Sigmoid colon (tissue), 4 donors: ENCODE measurements at regions not wholly inside any gene's neighbourhood (a gene's known extent, or its start where the extent isn't known, plus 50 kb on each side); places are given as distances from the start of the nearest gene placed in this dataset.

Experiments
- EP300 ChIP-seq, 4 donors: sonication (generic); formaldehyde crosslinking; IDR thresholded peaks; one replicate each; pipeline ENCODE4 v1.6.1; 2017; ENCODE audit warnings: antibody characterized with exemption in 4 of 4
- POLR2A ChIP-seq, 2 donors: fragments of 450-650 bp; IDR thresholded peaks; one replicate each; pipeline ENCODE4 v1.6.1; 2016; ENCODE audit warnings: antibody characterized with exemption in 2 of 2, mild to moderate bottlenecking in 2 of 2, moderate library complexity in 2 of 2
- POLR2AphosphoS5 ChIP-seq, 4 donors: sonication (generic); formaldehyde crosslinking; IDR thresholded peaks; one replicate each; pipeline ENCODE4 v1.6.1; 2017; ENCODE audit warnings: antibody characterized with exemption in 4 of 4
- TF ChIP-seq, protein P1 (sequence below), 4 experiments: fragments of 450-650 bp in 3 of 4; fragments of 200-600 bp in 1 of 4; IDR thresholded peaks; one replicate each; pipeline ENCODE4 v1.5.1; 2016 to 2019; ENCODE audit warnings: antibody characterized with exemption in 4 of 4, mild to moderate bottlenecking in 3 of 4, moderate library complexity in 2 of 4

DNA sequence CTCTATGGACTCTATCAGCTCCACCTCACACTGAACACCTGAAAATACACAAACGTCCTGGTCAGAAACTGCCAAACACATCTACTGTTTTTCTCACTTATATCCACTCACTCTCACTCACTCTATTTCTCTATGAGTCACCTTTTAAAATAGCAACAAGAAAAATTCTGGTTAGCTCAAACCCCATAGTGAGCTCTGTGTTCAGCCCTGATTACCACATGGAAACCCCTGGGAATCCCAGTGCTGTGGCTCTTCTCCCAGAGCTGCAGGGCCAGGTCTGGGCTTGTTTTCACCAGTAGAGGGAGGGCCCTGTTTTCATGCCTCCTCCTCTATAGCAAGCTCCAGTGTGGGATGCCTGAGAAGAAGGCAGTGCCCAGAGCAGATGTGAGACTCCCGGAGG is 1126.1 kb downstream of the TMEM121 start:
- TF ChIP-seq, protein P1, sequence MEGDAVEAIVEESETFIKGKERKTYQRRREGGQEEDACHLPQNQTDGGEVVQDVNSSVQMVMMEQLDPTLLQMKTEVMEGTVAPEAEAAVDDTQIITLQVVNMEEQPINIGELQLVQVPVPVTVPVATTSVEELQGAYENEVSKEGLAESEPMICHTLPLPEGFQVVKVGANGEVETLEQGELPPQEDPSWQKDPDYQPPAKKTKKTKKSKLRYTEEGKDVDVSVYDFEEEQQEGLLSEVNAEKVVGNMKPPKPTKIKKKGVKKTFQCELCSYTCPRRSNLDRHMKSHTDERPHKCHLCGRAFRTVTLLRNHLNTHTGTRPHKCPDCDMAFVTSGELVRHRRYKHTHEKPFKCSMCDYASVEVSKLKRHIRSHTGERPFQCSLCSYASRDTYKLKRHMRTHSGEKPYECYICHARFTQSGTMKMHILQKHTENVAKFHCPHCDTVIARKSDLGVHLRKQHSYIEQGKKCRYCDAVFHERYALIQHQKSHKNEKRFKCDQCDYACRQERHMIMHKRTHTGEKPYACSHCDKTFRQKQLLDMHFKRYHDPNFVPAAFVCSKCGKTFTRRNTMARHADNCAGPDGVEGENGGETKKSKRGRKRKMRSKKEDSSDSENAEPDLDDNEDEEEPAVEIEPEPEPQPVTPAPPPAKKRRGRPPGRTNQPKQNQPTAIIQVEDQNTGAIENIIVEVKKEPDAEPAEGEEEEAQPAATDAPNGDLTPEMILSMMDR (IDR thresholded peaks at IDR 0.05) = no peak
- TF ChIP-seq POLR2A (IDR thresholded peaks at IDR 0.05) (no peak), POLR2AphosphoS5 (IDR thresholded peaks at IDR 0.05) (no peak), EP300 (IDR thresholded peaks at IDR 0.05) (no peak)
